ENCODE measurements at regions not wholly inside any gene's neighbourhood (a gene's known extent, or its start where the extent isn't known, plus 50 kb on each side); places are given as distances from the start of the nearest gene placed in this dataset.

- TF ChIP-seq MYBL2 (IDR thresholded peaks at IDR 0.05; ENCODE audit: low read depth) (no peak), MYBL2 (CRISPR knock-in tag; IDR thresholded peaks at IDR 0.05; ENCODE audit: borderline replicate concordance) (no peak), NCOA4 (IDR thresholded peaks at IDR 0.05; ENCODE audit: partially characterized antibody) (no peak), HMGXB4 (CRISPR knock-in tag; IDR thresholded peaks at IDR 0.05) (no peak), NEUROD1 (IDR thresholded peaks at IDR 0.05; ENCODE audit: borderline replicate concordance, low read depth, low read length, partially characterized antibody) (no peak), NELFE (IDR thresholded peaks at IDR 0.05; ENCODE audit: insufficient read depth, insufficient read length) (no peak), MAX (CRISPR knock-in tag; IDR thresholded peaks at IDR 0.05) (no peak), GABPB2 (CRISPR knock-in tag; conservative IDR thresholded peaks at IDR 0.05) (no peak), PURB (CRISPR knock-in tag; IDR thresholded peaks at IDR 0.05; ENCODE audit: low read depth) (no peak), POLR3A (IDR thresholded peaks at IDR 0.05; ENCODE audit: borderline replicate concordance, extremely low read depth, insufficient read depth, insufficient read length) (no peak), ARHGAP35 (IDR thresholded peaks at IDR 0.05; ENCODE audit: partially characterized antibody) (no peak), ZNF778 (CRISPR knock-in tag; IDR thresholded peaks at IDR 0.05) (no peak), ZNF644 (tag; IDR thresholded peaks at IDR 0.05; ENCODE audit: low read depth) (no peak), TCF7 (IDR thresholded peaks at IDR 0.05; ENCODE audit: borderline replicate concordance) (no peak), FOXK2 (conservative IDR thresholded peaks at IDR 0.05 in 1 of 2, IDR thresholded peaks at IDR 0.05 in 1 of 2; ENCODE audit: low read depth in 2 of 2) (no peak), DACH1 (IDR thresholded peaks at IDR 0.05; ENCODE audit: partially characterized antibody) (no peak), ZNF76 (CRISPR knock-in tag; IDR thresholded peaks at IDR 0.05; ENCODE audit: borderline replicate concordance) (no peak), FOXO4 (CRISPR knock-in tag; IDR thresholded peaks at IDR 0.05) (no peak), ZNF263 (CRISPR knock-in tag; IDR thresholded peaks at IDR 0.05; ENCODE audit: borderline replicate concordance) (no peak), TAL1 (IDR thresholded peaks at IDR 0.05) (peak; percentile 94)
- TF ChIP-seq, protein P1, sequence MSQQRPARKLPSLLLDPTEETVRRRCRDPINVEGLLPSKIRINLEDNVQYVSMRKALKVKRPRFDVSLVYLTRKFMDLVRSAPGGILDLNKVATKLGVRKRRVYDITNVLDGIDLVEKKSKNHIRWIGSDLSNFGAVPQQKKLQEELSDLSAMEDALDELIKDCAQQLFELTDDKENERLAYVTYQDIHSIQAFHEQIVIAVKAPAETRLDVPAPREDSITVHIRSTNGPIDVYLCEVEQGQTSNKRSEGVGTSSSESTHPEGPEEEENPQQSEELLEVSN (IDR thresholded peaks at IDR 0.05; ENCODE audit: borderline replicate concordance in 1 of 2, extremely low read depth in 1 of 2, insufficient read depth in 1 of 2, insufficient read length in 1 of 2, low read depth in 1 of 2, low read length in 1 of 2, poor library complexity in 1 of 2, severe bottlenecking in 1 of 2) = no peak
- TF ChIP-seq, protein P2, sequence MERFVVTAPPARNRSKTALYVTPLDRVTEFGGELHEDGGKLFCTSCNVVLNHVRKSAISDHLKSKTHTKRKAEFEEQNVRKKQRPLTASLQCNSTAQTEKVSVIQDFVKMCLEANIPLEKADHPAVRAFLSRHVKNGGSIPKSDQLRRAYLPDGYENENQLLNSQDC (CRISPR knock-in tag; IDR thresholded peaks at IDR 0.05) = no peak
- TF ChIP-seq, protein P3, sequence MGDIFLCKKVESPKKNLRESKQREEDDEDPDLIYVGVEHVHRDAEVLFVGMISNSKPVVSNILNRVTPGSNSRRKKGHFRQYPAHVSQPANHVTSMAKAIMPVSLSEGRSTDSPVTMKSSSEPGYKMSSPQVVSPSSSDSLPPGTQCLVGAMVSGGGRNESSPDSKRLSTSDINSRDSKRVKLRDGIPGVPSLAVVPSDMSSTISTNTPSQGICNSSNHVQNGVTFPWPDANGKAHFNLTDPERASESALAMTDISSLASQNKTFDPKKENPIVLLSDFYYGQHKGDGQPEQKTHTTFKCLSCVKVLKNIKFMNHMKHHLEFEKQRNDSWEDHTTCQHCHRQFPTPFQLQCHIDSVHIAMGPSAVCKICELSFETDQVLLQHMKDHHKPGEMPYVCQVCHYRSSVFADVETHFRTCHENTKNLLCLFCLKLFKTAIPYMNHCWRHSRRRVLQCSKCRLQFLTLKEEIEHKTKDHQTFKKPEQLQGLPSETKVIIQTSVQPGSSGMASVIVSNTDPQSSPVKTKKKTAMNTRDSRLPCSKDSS (IDR thresholded peaks at IDR 0.05; ENCODE audit: low read depth, partially characterized antibody) = no peak
Measured at GRCh38 chr2:122193622-122194021, 438.2 kb downstream of the TSN start (continued).
